HG02938 (cell line): ENCODE measurements at regions not wholly inside any gene's neighbourhood (a gene's known extent, or its start where the extent isn't known, plus 50 kb on each side); places are given as distances from the start of the nearest gene placed in this dataset.

Experiments used
- ATAC-seq: cut with Tn5 transposase; IDR thresholded peaks from one replicate; pipeline ENCODE4 v1.9.1; 2021; ENCODE audit warnings: mild to moderate bottlenecking, moderate library complexity; ENCODE audit not compliant: unreplicated experiment

DNA sequence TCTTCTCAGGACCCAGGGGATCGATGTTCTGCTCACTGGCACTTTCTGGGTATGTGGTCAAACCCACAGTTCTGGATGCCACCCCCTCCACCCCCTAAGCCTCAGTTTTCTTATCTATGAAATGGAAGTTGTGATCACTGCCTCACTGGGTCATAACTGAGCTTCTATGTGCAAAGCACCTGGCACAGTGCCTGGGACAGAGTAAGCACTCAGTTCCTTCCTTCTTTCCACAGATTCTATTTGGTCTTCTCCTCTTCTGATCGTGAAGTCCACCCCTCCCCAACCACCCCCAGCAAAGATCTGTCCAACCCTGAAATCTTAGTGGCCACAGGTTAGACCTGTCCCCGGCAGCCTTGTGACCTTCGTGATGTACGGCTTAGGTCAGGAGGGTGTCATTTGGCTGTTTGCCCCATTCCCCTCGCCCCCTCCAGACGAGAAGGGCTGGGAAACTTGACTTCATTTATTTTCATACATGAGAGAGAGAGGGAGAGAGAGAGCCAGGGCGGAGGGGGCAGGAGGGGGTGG is 181.4 kb downstream of the FGF18 start:
- no peak for ATAC-seq

GRCh38 chr5:171601266-171601881 is 181.9 kb downstream of the FGF18 start:
- no peak for ATAC-seq

DNA sequence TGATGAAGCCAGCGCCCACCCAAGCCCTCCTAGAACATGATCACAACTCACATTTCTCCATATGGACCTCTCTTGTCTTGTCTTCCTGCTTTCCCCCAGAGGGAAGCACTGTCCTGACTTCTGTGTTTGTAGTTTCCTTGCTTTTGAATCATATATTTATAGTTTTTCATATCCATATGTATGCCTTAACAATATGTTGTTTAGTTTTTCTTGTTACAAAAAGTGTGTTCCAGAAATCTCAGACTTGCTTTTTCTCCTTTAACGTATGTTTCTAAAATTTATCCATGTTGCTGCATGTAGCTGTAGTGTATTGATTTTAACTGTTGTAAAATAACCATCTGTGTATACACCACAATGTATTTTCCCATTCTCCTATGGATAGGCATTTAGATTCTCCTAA is 182.0 kb upstream of the SMIM23 start:
- ATAC-seq, result no peak

GRCh38 chr5:171604195-171604594 is 181.4 kb upstream of the SMIM23 start:
- no peak for ATAC-seq

- ATAC-seq, result no peak
These were observed 179.1 kb upstream of the SMIM23 start for GRCh38 chr5:171606414-171607024.

GRCh38 chr5:171607863-171608262 is 177.8 kb upstream of the SMIM23 start:
- no peak for ATAC-seq

DNA sequence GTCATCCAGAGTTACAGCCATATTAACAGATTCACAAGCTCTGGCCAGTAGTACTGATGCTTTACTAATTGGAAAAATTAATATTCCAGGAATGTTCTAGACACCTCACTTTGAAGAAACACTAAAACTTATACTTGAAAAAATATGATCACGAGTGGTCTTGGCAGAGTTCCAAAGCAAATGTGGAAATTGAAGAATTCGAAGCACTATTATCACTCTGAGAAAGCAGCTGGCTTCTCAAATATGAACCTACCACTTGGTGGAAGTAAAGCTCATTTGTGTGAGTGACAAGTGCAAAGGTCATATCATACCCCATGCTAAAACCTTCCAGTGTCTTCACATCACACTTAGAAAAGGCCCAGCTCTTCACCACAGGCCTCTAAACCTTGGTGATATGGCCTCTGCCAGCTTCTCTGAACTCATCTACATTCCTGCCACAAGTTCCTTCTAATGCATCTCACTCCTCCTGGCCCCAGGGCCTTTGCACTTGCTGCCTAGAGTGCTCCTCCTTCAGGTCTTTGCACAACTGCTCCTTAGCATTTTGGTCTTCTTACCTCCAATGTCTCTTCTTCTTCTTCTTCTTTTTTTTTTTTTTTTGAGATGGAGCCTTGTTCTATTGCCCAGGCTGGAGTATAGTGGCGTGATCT is 175.7 kb upstream of the SMIM23 start:
- no peak for ATAC-seq

DNA sequence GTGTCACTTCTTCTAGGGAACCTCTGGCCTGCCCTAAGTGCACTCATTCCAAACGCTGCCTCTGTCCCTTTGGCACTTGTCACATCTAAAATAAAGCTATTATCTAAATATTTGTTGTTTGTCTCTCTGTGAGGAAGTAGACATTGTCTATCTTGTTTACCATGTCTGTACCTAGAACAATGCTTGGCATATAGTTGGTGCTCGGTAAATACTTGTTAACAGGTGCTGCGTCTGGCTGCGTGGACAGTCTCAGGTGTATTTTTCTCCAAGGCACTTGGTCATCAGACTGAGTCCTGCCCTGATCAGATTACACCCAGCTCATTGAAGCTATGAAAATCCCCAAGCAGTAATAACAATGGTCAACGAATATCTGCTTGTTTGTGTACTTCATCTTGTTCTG is 174.9 kb upstream of the SMIM23 start:
- no peak for ATAC-seq

GRCh38 chr5:171612749-171613148 is 172.9 kb upstream of the SMIM23 start:
- ATAC-seq, result no peak

DNA sequence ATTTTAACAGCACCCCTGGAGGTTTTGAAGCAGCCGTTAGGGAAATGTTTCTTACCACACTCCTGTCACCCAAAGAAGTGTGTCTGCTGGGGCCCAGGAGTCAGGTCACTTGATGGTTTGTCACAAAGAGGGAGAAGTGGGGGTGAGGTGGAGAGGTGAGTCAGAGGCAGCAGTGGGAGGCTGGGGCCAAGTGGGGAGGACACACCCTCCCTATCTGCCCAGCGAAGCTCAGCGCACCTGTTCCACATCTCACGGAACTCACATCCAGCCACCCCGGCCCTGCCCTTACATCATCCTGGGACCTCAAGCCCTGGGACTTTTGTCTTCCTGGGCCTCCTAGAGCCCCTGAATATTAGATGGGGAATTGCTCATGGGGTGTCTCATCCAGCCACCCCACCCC is 171.1 kb upstream of the SMIM23 start:
- ATAC-seq, result no peak

- no peak for ATAC-seq
These were observed 170.5 kb upstream of the SMIM23 start for GRCh38 chr5:171614971-171615653.

- no peak for ATAC-seq
These were observed 169.6 kb upstream of the SMIM23 start for GRCh38 chr5:171615705-171616640.

DNA sequence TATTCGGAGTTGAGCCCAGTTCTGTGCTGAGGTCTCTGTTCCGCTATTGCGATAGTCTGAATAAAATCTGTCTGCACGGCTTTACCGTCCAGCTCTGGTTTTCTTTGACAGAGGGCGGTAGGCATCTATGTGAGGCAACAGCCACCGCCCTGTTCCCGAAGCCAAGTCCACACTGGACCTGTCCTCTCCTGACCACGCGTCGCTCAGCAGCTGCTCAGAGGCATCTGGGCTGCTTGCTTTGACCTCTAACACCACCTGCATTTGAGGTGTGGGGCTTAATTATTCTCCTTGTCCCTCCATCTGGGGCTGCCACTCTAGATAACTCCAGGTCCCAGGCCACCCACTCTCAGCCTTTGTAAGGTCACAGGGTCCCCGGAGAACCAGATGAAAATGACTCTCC is 168.4 kb upstream of the SMIM23 start:
- no peak for ATAC-seq

- ATAC-seq, result no peak
These were observed 167.6 kb upstream of the SMIM23 start for GRCh38 chr5:171617817-171618591.

GRCh38 chr5:171619196-171619595 is 166.4 kb upstream of the SMIM23 start:
- no peak for ATAC-seq

DNA sequence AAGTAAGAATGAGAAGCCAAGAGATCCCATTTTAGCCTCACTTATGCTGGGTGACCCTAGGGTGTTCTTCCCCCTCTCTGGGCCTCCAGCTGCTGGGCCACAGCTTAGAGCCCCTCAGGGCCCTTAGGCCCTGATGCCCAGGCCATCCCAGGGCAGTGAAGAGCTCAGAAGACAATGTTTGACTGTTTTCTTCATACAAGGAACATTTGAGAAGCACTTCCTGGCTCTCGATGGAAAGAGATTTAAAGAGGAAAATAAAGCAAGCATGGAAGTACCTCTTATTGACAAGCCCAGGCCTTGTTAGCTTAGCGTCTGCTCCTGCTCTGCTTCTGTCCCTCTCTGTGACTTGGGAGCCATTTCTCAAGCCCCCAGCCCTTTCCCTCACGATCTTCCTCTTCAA is 165.9 kb upstream of the SMIM23 start:
- no peak for ATAC-seq

- no peak for ATAC-seq
These were observed 163.6 kb upstream of the SMIM23 start for GRCh38 chr5:171622010-171622409.

DNA sequence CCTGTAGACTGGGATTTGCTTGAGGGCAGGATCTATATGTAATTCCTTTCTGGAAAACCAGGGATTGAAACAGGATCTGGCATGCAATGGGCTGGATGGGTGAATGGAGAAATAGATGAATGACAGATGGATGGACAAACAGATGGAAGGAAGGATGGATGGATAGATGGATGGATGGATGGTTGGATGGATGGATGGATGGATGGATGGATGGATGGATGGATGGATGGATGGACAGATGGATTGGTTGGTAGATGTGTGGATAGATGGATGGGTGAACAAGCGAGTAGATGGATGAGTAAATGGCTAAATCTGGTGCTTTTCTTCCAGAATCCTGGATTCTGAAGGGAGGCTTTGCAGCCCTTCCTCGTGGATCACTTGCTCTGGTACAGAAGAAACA is 162.5 kb upstream of the SMIM23 start:
- no peak for ATAC-seq

DNA sequence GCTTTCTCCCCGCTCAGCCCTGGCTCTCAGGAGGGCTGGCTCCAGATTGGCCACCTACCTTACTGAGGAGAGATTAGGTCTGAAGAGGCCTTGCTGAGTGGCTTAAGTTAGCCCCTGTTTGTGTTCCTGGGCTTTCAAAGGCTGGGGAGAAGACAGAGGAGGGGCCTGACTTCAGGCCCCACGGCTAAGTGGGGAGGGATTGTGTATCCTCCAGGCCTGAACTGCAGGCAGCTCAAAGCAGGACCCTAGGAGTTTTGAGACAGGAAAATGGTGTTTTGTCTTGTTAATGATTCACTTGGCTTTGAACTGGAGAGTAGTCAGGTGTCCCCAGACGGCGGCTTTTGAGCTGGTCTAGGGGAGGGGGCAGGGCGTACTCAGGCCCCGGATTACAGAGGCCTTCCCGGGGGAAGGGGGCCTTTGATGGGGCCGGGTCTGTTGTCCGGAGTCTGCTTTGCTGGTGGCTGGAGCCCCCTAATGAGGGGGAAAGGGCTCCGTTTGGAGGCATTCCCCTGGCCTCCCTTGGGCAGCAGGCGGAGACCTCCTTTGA is 162.0 kb upstream of the SMIM23 start:
- ATAC-seq, result no peak

DNA sequence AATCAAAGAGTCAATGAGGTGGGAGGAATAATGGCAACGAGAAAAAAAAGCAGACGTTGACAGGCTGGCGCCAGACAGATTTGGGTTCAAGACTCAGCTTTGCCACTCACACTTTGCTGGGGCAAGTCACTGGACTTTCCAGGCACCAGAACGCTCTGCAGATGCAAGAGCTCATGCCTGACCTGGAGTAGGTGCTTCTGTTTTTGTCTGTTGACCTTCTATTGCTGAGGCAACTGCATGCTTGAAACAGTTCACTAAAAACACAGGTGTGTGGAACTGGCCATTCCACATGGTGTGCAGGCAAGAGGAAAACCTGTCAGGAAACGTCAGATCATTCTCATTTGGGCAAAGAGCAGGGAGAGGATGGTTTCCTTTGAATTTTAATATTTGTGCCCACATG is 161.2 kb upstream of the SMIM23 start:
- no peak for ATAC-seq
